GM12878 (cell line): ENCODE measurements at regions not wholly inside any gene's neighbourhood (a gene's known extent, or its start where the extent isn't known, plus 50 kb on each side); places are given as distances from the start of the nearest gene placed in this dataset.

Source experiments
- CHD2 ChIP-seq: IDR thresholded peaks from 2 replicates; pipeline ENCODE4 v1.6.1; 2011; ENCODE audit warnings: low read depth, low read length, improper control_type of control experiment, borderline replicate concordance
- EP300 ChIP-seq, 2 experiments: fragments of 150-350 bp in 1 of 2; IDR thresholded peaks; 2 replicates each; pipeline ENCODE4 v1.6.1; 2011 to 2012; ENCODE audit warnings: low read depth in 2 of 2, low read length in 2 of 2, borderline replicate concordance in 1 of 2, improper control_type of control experiment in 1 of 2, inconsistent platforms in 1 of 2; ENCODE audit not compliant: control insufficient read depth in 1 of 2
- ETV6 ChIP-seq, 2 experiments: fragments of 450-650 bp in 1 of 2; IDR thresholded peaks in 1 of 2; conservative IDR thresholded peaks in 1 of 2; 2 replicates each; pipeline ENCODE4 v1.6.1; 2014; ENCODE audit warnings: antibody characterized with exemption in 1 of 2, borderline replicate concordance in 1 of 2, low read depth in 1 of 2, mild to moderate bottlenecking in 1 of 2, moderate library complexity in 1 of 2
- EZH2 ChIP-seq: IDR thresholded peaks from 2 replicates; pipeline ENCODE4 v1.6.1; 2012; ENCODE audit warnings: low read depth, mild to moderate bottlenecking, control low read depth, inconsistent platforms, low read length, borderline replicate concordance; ENCODE audit not compliant: control insufficient read depth
- FOS ChIP-seq: IDR thresholded peaks from 3 replicates; pipeline ENCODE4 v1.6.1; 2011; ENCODE audit warnings: borderline replicate concordance; ENCODE audit not compliant: insufficient read length; ENCODE audit errors: extremely low read depth
- LARP7 ChIP-seq: fragments of 450-650 bp; IDR thresholded peaks from 2 replicates; pipeline ENCODE4 v1.6.1; 2017; ENCODE audit warnings: mild to moderate bottlenecking
- MYC ChIP-seq: IDR thresholded peaks from 2 replicates; pipeline ENCODE4 v1.6.1; 2011; ENCODE audit warnings: mild to moderate bottlenecking, low read length, moderate library complexity, inconsistent platforms; ENCODE audit not compliant: insufficient read depth, insufficient replicate concordance, insufficient read length, severe bottlenecking
- NBN ChIP-seq: fragments of 450-650 bp; IDR thresholded peaks from 2 replicates; pipeline ENCODE4 v1.6.1; 2016
- POLR2AphosphoS5 ChIP-seq: IDR thresholded peaks from 2 replicates; pipeline ENCODE4 v1.6.1; 2011; ENCODE audit warnings: mild to moderate bottlenecking, low read length, inconsistent platforms
- RAD51 ChIP-seq: fragments of 450-650 bp; IDR thresholded peaks from 2 replicates; pipeline ENCODE4 v1.6.1; 2016; ENCODE audit warnings: moderate library complexity, mild to moderate bottlenecking, inconsistent platforms
- RCOR1 ChIP-seq: conservative IDR thresholded peaks from 2 replicates; pipeline ENCODE4 v1.6.1; 2012; ENCODE audit warnings: low read depth, low read length, improper control_type of control experiment
- SREBF2 ChIP-seq: IDR thresholded peaks from 2 replicates; pipeline ENCODE4 v1.6.1; 2012; ENCODE audit warnings: mild to moderate bottlenecking, low read length
- YY1 ChIP-seq: IDR thresholded peaks from 2 replicates; pipeline ENCODE4 v1.6.1; 2011; ENCODE audit warnings: low read depth, mild to moderate bottlenecking, low read length
- TF ChIP-seq, protein P1 (sequence below), 3 experiments: IDR thresholded peaks in 2 of 3; conservative IDR thresholded peaks in 1 of 3; 2 replicates each; pipeline ENCODE4 v1.5.1; 2011; ENCODE audit warnings: low read depth in 3 of 3, low read length in 3 of 3, mild to moderate bottlenecking in 3 of 3, control low read depth in 2 of 3, moderate library complexity in 2 of 3, inconsistent platforms in 1 of 3, mixed read lengths in 1 of 3; ENCODE audit not compliant: control insufficient read depth in 2 of 3, insufficient read depth in 1 of 3; ENCODE audit errors: extremely low read depth in 1 of 3

DNA sequence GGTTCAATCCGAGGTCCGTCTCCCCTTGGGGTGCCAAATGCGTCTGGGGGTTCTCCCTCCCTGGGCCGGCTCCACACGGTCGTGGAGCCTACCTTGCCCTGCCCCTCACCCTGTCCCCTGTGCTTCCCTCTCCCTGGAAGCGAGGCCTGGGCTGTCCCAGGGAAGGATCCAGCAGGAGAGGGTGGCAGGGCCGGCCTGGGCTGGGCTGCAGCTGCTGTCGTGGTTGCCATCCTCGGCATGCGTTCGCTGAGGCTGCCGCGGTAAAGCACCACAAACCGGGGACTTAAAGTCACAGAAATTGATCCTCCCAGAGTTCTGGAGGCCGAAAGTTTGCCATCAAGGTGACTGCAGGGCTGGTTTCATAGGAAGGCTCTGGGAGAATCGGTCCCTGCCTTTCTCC lies 123.0 kb upstream of the TMPRSS2 start:
- TF ChIP-seq CHD2 (no peak), ETV6 (conservative IDR thresholded peaks at IDR 0.05 in 1 of 2, IDR thresholded peaks at IDR 0.05 in 1 of 2; ENCODE audit: borderline replicate concordance in 1 of 2, low read depth in 1 of 2) (no peak), FOS (no peak), SREBF2 (no peak), POLR2AphosphoS5 (no peak), YY1 (no peak), NBN (no peak), LARP7 (no peak), EP300 (IDR thresholded peaks at IDR 0.05; ENCODE audit: borderline replicate concordance in 1 of 2, control insufficient read depth in 1 of 2, low read depth in 2 of 2, low read length in 2 of 2) (no peak), EZH2 (no peak), RCOR1 (no peak), RAD51 (no peak), MYC (no peak)
- TF ChIP-seq, protein P1, sequence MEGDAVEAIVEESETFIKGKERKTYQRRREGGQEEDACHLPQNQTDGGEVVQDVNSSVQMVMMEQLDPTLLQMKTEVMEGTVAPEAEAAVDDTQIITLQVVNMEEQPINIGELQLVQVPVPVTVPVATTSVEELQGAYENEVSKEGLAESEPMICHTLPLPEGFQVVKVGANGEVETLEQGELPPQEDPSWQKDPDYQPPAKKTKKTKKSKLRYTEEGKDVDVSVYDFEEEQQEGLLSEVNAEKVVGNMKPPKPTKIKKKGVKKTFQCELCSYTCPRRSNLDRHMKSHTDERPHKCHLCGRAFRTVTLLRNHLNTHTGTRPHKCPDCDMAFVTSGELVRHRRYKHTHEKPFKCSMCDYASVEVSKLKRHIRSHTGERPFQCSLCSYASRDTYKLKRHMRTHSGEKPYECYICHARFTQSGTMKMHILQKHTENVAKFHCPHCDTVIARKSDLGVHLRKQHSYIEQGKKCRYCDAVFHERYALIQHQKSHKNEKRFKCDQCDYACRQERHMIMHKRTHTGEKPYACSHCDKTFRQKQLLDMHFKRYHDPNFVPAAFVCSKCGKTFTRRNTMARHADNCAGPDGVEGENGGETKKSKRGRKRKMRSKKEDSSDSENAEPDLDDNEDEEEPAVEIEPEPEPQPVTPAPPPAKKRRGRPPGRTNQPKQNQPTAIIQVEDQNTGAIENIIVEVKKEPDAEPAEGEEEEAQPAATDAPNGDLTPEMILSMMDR (IDR thresholded peaks at IDR 0.05 in 2 of 3, conservative IDR thresholded peaks at IDR 0.05 in 1 of 3; ENCODE audit: control insufficient read depth in 2 of 3, extremely low read depth in 1 of 3, insufficient read depth in 1 of 3, low read depth in 3 of 3, low read length in 3 of 3): no peak
